ENCODE measurements at regions not wholly inside any gene's neighbourhood (a gene's known extent, or its start where the extent isn't known, plus 50 kb on each side); places are given as distances from the start of the nearest gene placed in this dataset.
A peak's percentile ranks its signal among the peaks of the same experiment; 100 is the strongest.

DNA sequence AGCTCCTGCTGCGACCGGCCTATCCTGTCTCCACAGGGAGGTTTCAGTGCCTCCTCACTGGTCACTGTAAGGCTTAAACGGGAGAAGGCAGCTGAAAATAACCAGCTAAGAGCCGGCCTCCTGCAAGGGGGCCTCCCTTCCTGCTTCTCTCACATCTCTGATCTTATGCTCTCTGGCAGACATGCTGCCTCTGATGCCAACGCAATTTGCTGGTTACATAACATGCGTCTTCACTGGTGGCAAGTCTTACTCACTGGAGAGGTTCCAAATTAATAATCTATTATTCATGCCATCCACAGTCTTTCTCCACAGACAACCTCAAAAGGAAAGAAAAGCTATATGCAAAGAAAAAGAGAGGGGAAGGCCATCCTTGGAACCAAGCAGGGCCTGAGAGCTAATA, 91.8 kb upstream of the LRFN2 start:
- Histone ChIP-seq H3F3A (ENCODE audit: control insufficient read depth, insufficient read depth) (no peaks in the 10 kb centered on the region), H3K4me1 (ENCODE audit: control insufficient read depth, low read length) (no peaks in the 10 kb centered on the region), H3K4me3 (ENCODE audit: low read length) (no peak overlapping the region), H3K27ac (ENCODE audit: low read depth, low read length) (no peak overlapping the region), H3K9me3 (ENCODE audit: control insufficient read depth, insufficient read depth, low read length) (no peaks in the 10 kb centered on the region), H3K9me2 (replicated peaks; ENCODE audit: control insufficient read depth, low read length) (no peaks in the 10 kb centered on the region), H3K36me3 (ENCODE audit: control insufficient read depth, low read length) (no peaks in the 10 kb centered on the region), H3K27me3 (ENCODE audit: control insufficient read depth, low read length) (peaks cover 44% of the 10 kb centered on the region), H3K79me2 (ENCODE audit: control insufficient read depth, low read length) (no peaks in the 10 kb centered on the region), H3K4me2 (ENCODE audit: low read length) (no peak overlapping the region), H4K20me1 (ENCODE audit: control insufficient read depth, insufficient read depth, low read depth, low read length) (no peaks in the 10 kb centered on the region)
- TF ChIP-seq, protein P1, sequence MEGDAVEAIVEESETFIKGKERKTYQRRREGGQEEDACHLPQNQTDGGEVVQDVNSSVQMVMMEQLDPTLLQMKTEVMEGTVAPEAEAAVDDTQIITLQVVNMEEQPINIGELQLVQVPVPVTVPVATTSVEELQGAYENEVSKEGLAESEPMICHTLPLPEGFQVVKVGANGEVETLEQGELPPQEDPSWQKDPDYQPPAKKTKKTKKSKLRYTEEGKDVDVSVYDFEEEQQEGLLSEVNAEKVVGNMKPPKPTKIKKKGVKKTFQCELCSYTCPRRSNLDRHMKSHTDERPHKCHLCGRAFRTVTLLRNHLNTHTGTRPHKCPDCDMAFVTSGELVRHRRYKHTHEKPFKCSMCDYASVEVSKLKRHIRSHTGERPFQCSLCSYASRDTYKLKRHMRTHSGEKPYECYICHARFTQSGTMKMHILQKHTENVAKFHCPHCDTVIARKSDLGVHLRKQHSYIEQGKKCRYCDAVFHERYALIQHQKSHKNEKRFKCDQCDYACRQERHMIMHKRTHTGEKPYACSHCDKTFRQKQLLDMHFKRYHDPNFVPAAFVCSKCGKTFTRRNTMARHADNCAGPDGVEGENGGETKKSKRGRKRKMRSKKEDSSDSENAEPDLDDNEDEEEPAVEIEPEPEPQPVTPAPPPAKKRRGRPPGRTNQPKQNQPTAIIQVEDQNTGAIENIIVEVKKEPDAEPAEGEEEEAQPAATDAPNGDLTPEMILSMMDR (IDR thresholded peaks at IDR 0.05; ENCODE audit: low read depth, low read length, poor library complexity, severe bottlenecking) = no peak
- TF ChIP-seq EZH2phosphoT487 (IDR thresholded peaks at IDR 0.05; ENCODE audit: borderline replicate concordance, low read length) = no peak

DNA sequence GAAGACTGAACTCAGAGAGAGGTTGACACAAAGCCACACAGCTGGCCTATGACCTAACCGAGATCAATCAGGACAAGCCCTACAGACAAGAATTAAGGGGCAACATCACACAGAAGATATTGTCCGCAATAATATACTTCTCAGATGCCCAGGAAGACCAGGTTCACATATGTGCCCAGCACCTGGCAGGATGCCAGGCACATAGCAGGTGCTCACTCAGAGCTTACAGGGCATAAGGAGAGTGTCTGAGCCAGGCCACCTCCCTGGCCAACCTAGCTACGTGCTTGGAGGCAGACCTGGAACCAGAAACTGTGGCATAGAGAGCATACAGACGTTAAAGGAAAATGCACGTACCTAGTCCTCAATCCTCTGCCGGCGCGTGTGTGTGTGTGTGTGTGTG, 87.0 kb upstream of the LRFN2 start:
- Histone ChIP-seq H3F3A (ENCODE audit: control insufficient read depth, insufficient read depth) (no peaks in the 10 kb centered on the region), H3K27me3 (ENCODE audit: control insufficient read depth, low read length) (peaks cover 24% of the 10 kb centered on the region), H4K20me1 (ENCODE audit: control insufficient read depth, insufficient read depth, low read depth, low read length) (no peaks in the 10 kb centered on the region), H3K36me3 (ENCODE audit: control insufficient read depth, low read length) (no peaks in the 10 kb centered on the region), H3K79me2 (ENCODE audit: control insufficient read depth, low read length) (no peaks in the 10 kb centered on the region), H3K9me2 (replicated peaks; ENCODE audit: control insufficient read depth, low read length) (no peaks in the 10 kb centered on the region), H3K4me1 (ENCODE audit: control insufficient read depth, low read length) (no peaks in the 10 kb centered on the region), H3K4me3 (ENCODE audit: low read length) (no peak overlapping the region), H3K27ac (ENCODE audit: low read depth, low read length) (no peak overlapping the region), H3K4me2 (ENCODE audit: low read length) (no peak overlapping the region), H3K9me3 (ENCODE audit: control insufficient read depth, insufficient read depth, low read length) (no peaks in the 10 kb centered on the region)
- TF ChIP-seq EZH2phosphoT487 (IDR thresholded peaks at IDR 0.05; ENCODE audit: borderline replicate concordance, low read length) = no peak
- TF ChIP-seq, protein P1 (IDR thresholded peaks at IDR 0.05; ENCODE audit: low read depth, low read length, poor library complexity, severe bottlenecking) = no peak

DNA sequence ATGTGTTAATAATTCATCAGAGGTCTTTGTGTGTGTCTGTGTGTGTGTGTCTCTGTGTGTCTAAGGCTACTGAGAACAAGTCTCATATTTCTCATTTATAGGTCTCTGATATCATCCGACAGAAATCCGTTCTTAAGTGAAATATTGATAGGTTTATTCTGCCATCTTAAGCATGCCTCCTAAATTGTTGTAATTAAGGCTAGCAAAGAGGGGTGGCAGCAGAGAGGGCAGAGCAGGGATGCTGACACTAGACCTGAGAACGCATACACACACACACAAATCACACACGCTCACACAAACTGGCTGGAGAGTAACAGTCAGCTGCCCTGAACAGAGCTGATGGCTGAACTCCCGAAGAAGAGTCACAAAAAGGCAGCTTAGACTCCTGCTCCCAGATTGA, 84.9 kb upstream of the LRFN2 start:
- H3K4me3 ChIP-seq (ENCODE audit: low read length) = no peak overlapping the region
- no peaks in the 10 kb centered on the region for H3K4me1 ChIP-seq (ENCODE audit: control insufficient read depth, low read length)
- H3K9me2 ChIP-seq (replicated peaks; ENCODE audit: control insufficient read depth, low read length) = no peaks in the 10 kb centered on the region
- H4K20me1 ChIP-seq (ENCODE audit: control insufficient read depth, insufficient read depth, low read depth, low read length) = no peaks in the 10 kb centered on the region
- no peaks in the 10 kb centered on the region for H3K9me3 ChIP-seq (ENCODE audit: control insufficient read depth, insufficient read depth, low read length)
- no peaks in the 10 kb centered on the region for H3F3A ChIP-seq (ENCODE audit: control insufficient read depth, insufficient read depth)
- TF ChIP-seq, protein P1 (IDR thresholded peaks at IDR 0.05; ENCODE audit: low read depth, low read length, poor library complexity, severe bottlenecking) = peak; percentile 12
- no peak for TF ChIP-seq EZH2phosphoT487 (IDR thresholded peaks at IDR 0.05; ENCODE audit: borderline replicate concordance, low read length)
- H3K27ac ChIP-seq (ENCODE audit: low read depth, low read length) = no peak overlapping the region
- peaks cover 20% of the 10 kb centered on the region for H3K27me3 ChIP-seq (ENCODE audit: control insufficient read depth, low read length)
- no peaks in the 10 kb centered on the region for H3K79me2 ChIP-seq (ENCODE audit: control insufficient read depth, low read length)
- no peaks in the 10 kb centered on the region for H3K36me3 ChIP-seq (ENCODE audit: control insufficient read depth, low read length)
- no peak overlapping the region for H3K4me2 ChIP-seq (ENCODE audit: low read length)

DNA sequence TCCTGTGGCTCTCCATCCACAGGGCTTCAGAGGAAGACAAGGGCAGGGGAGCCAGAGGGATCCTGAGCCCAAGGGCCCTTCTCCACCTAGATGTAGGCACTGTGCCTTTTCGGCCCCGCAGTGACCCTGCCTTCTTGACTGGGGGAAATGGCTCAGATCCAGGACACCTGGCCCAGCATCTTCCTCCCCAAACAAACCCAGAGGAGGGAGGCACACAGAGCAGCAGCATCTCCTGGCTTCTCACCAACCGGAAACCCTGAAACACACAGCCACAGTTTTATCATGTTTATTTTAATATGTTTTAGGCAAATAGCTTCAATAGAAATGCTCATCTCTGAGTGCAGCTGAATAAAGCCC, 84.5 kb upstream of the LRFN2 start:
- no peaks in the 10 kb centered on the region for H3K36me3 ChIP-seq (ENCODE audit: control insufficient read depth, low read length)
- H3K4me1 ChIP-seq (ENCODE audit: control insufficient read depth, low read length) = no peaks in the 10 kb centered on the region
- H3K9me2 ChIP-seq (replicated peaks; ENCODE audit: control insufficient read depth, low read length) = no peaks in the 10 kb centered on the region
- no peaks in the 10 kb centered on the region for H3K9me3 ChIP-seq (ENCODE audit: control insufficient read depth, insufficient read depth, low read length)
- TF ChIP-seq EZH2phosphoT487 (IDR thresholded peaks at IDR 0.05; ENCODE audit: borderline replicate concordance, low read length) = no peak
- TF ChIP-seq, protein P1 (IDR thresholded peaks at IDR 0.05; ENCODE audit: low read depth, low read length, poor library complexity, severe bottlenecking) = no peak
- no peak overlapping the region for H3K27ac ChIP-seq (ENCODE audit: low read depth, low read length)
- no peaks in the 10 kb centered on the region for H3K79me2 ChIP-seq (ENCODE audit: control insufficient read depth, low read length)
- peaks cover 20% of the 10 kb centered on the region for H3K27me3 ChIP-seq (ENCODE audit: control insufficient read depth, low read length)
- H3K4me2 ChIP-seq (ENCODE audit: low read length) = no peak overlapping the region
- no peaks in the 10 kb centered on the region for H4K20me1 ChIP-seq (ENCODE audit: control insufficient read depth, insufficient read depth, low read depth, low read length)
- no peaks in the 10 kb centered on the region for H3F3A ChIP-seq (ENCODE audit: control insufficient read depth, insufficient read depth)
- no peak overlapping the region for H3K4me3 ChIP-seq (ENCODE audit: low read length)

Measured in DOHH2 (cell line).